SK-N-SH (cell line): ENCODE measurements at regions not wholly inside any gene's neighbourhood (a gene's known extent, or its start where the extent isn't known, plus 50 kb on each side); places are given as distances from the start of the nearest gene placed in this dataset.
"Not testable (repeated sequence)": the region's sequence is repeated elsewhere in the genome, so short reads cannot be mapped to it uniquely, and the experiment has no call there.

Experiments used
- CTCF ChIA-PET: fragments of 300-600, 350-600 bp; formaldehyde crosslinking; extraction: SDS; loops from one replicate; lab custom pipeline; 2021; lab: Yijun Ruan, JAX
- POLR2A ChIA-PET: fragments of 350-600 bp; sonication (Branson Sonifier 250); formaldehyde crosslinking; extraction: SDS; loops from one replicate; lab custom pipeline; 2020; ENCODE audit warnings: antibody characterized with exemption, inconsistent platforms; lab: Yijun Ruan, JAX
- DNase-seq: peaks from one replicate; pipeline ENCODE4 v3.0.0; 2012
- H2AFZ ChIP-seq: fragments of 200-600 bp; sonication (generic); 2 replicates; pipeline ENCODE4 v1.8.1; 2016; ENCODE audit warnings: antibody characterized with exemption, mild to moderate bottlenecking, low read depth
- H3F3A ChIP-seq: fragments of 200-600 bp; sonication (generic); replicated peaks from 2 replicates; pipeline ENCODE3; 2016; ENCODE audit warnings: antibody characterized with exemption, mild to moderate bottlenecking; ENCODE audit not compliant: insufficient read depth
- H3K27ac ChIP-seq, 2 experiments: fragments of 200-500 bp in 1 of 2; fragments of 200-600 bp in 1 of 2; sonication (Bioruptor generic) in 1 of 2; sonication (generic), shearing (Covaris generic) in 1 of 2; 2 replicates each; pipeline versions ENCODE4 v1.5.1 to v1.6.1; 2014 to 2016; ENCODE audit warnings: low read depth in 2 of 2, inconsistent platforms in 1 of 2, low read length in 1 of 2, mild to moderate bottlenecking in 1 of 2, mixed read lengths in 1 of 2
- H3K27me3 ChIP-seq: fragments of 200-600 bp; sonication (generic), shearing (Covaris generic); 2 replicates; pipeline ENCODE4 v1.6.1; 2016; ENCODE audit warnings: mixed run types; ENCODE audit not compliant: insufficient read depth
- H3K36me3 ChIP-seq, 2 experiments: fragments of 200-500 bp in 1 of 2; fragments of 200-600 bp in 1 of 2; sonication (Bioruptor generic) in 1 of 2; sonication (generic) in 1 of 2; replicated peaks in 1 of 2; 2 replicates each; pipeline versions ENCODE3 to v1.5.1; 2014 to 2016; ENCODE audit warnings: low read length in 1 of 2, mild to moderate bottlenecking in 1 of 2; ENCODE audit not compliant: insufficient read depth in 2 of 2, control insufficient read depth in 1 of 2
- H3K4me1 ChIP-seq, 2 experiments: fragments of 200-500 bp in 1 of 2; fragments of 200-600 bp in 1 of 2; sonication (Bioruptor generic) in 1 of 2; sonication (generic), shearing (Covaris generic) in 1 of 2; 2 replicates each; pipeline versions ENCODE4 v1.5.1 to v1.6.1; 2014 to 2016; ENCODE audit warnings: low read depth in 1 of 2, low read length in 1 of 2, mixed run types in 1 of 2; ENCODE audit not compliant: insufficient read depth in 2 of 2, control insufficient read depth in 1 of 2
- H3K4me2 ChIP-seq: fragments of 200-600 bp; sonication (generic), shearing (Covaris generic); 2 replicates; pipeline ENCODE4 v1.6.1; 2017; ENCODE audit warnings: mixed run types
- H3K4me3 ChIP-seq, 2 experiments: fragments of 200-500 bp in 1 of 2; fragments of 200-600 bp in 1 of 2; sonication (Bioruptor generic) in 1 of 2; sonication (generic), shearing (Covaris generic) in 1 of 2; 2 replicates each; pipeline versions ENCODE4 v1.5.1 to v1.8.1; 2014 to 2016; ENCODE audit warnings: low read depth in 2 of 2, inconsistent platforms in 1 of 2, low read length in 1 of 2, mild to moderate bottlenecking in 1 of 2, mixed read lengths in 1 of 2, moderate library complexity in 1 of 2
- H3K79me2 ChIP-seq: fragments of 200-600 bp; sonication (generic); 2 replicates; pipeline ENCODE4 v1.8.1; 2017; ENCODE audit warnings: mild to moderate bottlenecking; ENCODE audit not compliant: insufficient read depth
- H3K9ac ChIP-seq: fragments of 200-600 bp; sonication (generic); 2 replicates; pipeline ENCODE4 v1.6.1; 2017; ENCODE audit warnings: mixed run types
- H3K9me2 ChIP-seq: fragments of 200-600 bp; sonication (generic); 2 replicates; pipeline ENCODE4 v1.6.1; 2017; ENCODE audit warnings: mixed run types
- H3K9me3 ChIP-seq: fragments of 200-600 bp; sonication (generic); 2 replicates; pipeline ENCODE4 v1.6.1; 2017; ENCODE audit warnings: mixed run types, mild to moderate bottlenecking, moderate library complexity
- H4K20me1 ChIP-seq: fragments of 200-600 bp; sonication (generic); 2 replicates; pipeline ENCODE4 v1.6.1; 2017; ENCODE audit warnings: mild to moderate bottlenecking, mixed run types; ENCODE audit not compliant: insufficient read depth
- FOXM1 ChIP-seq: IDR thresholded peaks from 2 replicates; pipeline ENCODE4 v1.4.0; 2012; ENCODE audit warnings: low read depth, mild to moderate bottlenecking
- NFIC ChIP-seq: IDR thresholded peaks from 2 replicates; pipeline ENCODE4 v1.4.0; 2012; ENCODE audit warnings: borderline replicate concordance
- RCOR1 ChIP-seq: fragments of 150-350 bp; IDR thresholded peaks from 2 replicates; pipeline ENCODE4 v1.6.1; 2017; ENCODE audit warnings: antibody characterized with exemption, low read length
- RFX5 ChIP-seq: IDR thresholded peaks from 2 replicates; pipeline ENCODE4 v1.6.1; 2012; ENCODE audit warnings: mild to moderate bottlenecking, improper control_type of control experiment, low read length
- RXRA ChIP-seq: IDR thresholded peaks from 2 replicates; pipeline ENCODE4 v1.4.0; 2012; ENCODE audit warnings: low read depth, mild to moderate bottlenecking, borderline replicate concordance
- SMC3 ChIP-seq: IDR thresholded peaks from 2 replicates; pipeline ENCODE4 v1.6.1; 2012; ENCODE audit warnings: low read depth, low read length, improper control_type of control experiment
- TAF1 ChIP-seq: IDR thresholded peaks from 2 replicates; pipeline ENCODE4 v1.6.1; 2012; ENCODE audit warnings: low read depth, mild to moderate bottlenecking, low read length, moderate library complexity, borderline replicate concordance
- TCF12 ChIP-seq: IDR thresholded peaks from 2 replicates; pipeline ENCODE4 v1.4.0; 2012
- TEAD4 ChIP-seq: IDR thresholded peaks from 2 replicates; pipeline ENCODE4 v1.4.0; 2012; ENCODE audit warnings: mild to moderate bottlenecking, borderline replicate concordance; ENCODE audit not compliant: insufficient read depth
- YY1 ChIP-seq: IDR thresholded peaks from 2 replicates; pipeline ENCODE4 v1.4.0; 2012; ENCODE audit warnings: low read depth, mild to moderate bottlenecking
- WGBS: methylation state at CpG from one replicate; pipeline ENCODE4 v1.1.6; 2017; ENCODE audit warnings: low lambda C conversion rate; 5-methylcytosine and 5-hydroxymethylcytosine counted together
- TF ChIP-seq, protein P1 (sequence below): IDR thresholded peaks from 2 replicates; pipeline ENCODE4 v1.6.1; 2012; ENCODE audit warnings: mild to moderate bottlenecking, low read depth, low read length, moderate library complexity
- TF ChIP-seq, protein P2 (sequence below): IDR thresholded peaks from 2 replicates; pipeline ENCODE4 v1.4.0; 2012; ENCODE audit warnings: low read depth, borderline replicate concordance

DNA sequence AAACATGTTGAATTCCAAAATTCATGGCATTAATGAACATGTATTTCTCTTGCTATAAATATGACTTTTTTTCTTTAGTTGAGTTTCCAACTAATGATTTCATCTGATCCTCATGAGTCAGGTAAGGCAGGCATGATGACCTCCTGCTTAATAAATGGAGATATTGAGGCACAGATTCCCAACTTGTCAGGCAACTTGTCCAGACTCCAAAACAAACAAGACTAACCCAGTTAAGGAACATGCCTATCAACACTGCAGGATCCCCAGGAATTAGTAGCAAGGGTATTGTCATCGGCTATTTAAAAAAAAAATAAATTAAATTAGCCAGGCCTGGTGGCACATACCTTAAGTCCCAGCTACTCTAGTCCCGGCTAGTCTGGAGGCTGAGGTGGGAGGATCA, 121.3 kb upstream of the SALL4 start:
- no peak overlapping the region for H3K9ac ChIP-seq
- POLR2A ChIA-PET = interaction anchor here (0.5 kb wide), 1 partner anchor 57 kb away, joined by 3 read pairs; no protein-coding TSS in a partner anchor
- H3K27ac ChIP-seq = no peak overlapping the region
- H3K4me3 ChIP-seq = no peak overlapping the region
- CTCF ChIA-PET = interaction anchor here (1.1 kb wide), 1 partner anchor 222 kb away, joined by 3 read pairs; no protein-coding TSS in a partner anchor
- H3K4me2 ChIP-seq = no peak overlapping the region
- H3K9me3 ChIP-seq = no peaks in the 10 kb centered on the region
- DNase-seq = no peak
- H3K36me3 ChIP-seq = no peaks in the 10 kb centered on the region
- no peak overlapping the region for H2AFZ ChIP-seq
- no peaks in the 10 kb centered on the region for H3K9me2 ChIP-seq
- no peaks in the 10 kb centered on the region for H3F3A ChIP-seq
- H3K79me2 ChIP-seq = no peaks in the 10 kb centered on the region
- no peaks in the 10 kb centered on the region for H3K27me3 ChIP-seq
- H4K20me1 ChIP-seq = no peaks in the 10 kb centered on the region
- H3K4me1 ChIP-seq = no peaks in the 10 kb centered on the region
- TF ChIP-seq TEAD4 = no peak
- no peak for TF ChIP-seq FOXM1
- no peak for TF ChIP-seq SMC3
- no peak for TF ChIP-seq NFIC
- TF ChIP-seq, protein P1, sequence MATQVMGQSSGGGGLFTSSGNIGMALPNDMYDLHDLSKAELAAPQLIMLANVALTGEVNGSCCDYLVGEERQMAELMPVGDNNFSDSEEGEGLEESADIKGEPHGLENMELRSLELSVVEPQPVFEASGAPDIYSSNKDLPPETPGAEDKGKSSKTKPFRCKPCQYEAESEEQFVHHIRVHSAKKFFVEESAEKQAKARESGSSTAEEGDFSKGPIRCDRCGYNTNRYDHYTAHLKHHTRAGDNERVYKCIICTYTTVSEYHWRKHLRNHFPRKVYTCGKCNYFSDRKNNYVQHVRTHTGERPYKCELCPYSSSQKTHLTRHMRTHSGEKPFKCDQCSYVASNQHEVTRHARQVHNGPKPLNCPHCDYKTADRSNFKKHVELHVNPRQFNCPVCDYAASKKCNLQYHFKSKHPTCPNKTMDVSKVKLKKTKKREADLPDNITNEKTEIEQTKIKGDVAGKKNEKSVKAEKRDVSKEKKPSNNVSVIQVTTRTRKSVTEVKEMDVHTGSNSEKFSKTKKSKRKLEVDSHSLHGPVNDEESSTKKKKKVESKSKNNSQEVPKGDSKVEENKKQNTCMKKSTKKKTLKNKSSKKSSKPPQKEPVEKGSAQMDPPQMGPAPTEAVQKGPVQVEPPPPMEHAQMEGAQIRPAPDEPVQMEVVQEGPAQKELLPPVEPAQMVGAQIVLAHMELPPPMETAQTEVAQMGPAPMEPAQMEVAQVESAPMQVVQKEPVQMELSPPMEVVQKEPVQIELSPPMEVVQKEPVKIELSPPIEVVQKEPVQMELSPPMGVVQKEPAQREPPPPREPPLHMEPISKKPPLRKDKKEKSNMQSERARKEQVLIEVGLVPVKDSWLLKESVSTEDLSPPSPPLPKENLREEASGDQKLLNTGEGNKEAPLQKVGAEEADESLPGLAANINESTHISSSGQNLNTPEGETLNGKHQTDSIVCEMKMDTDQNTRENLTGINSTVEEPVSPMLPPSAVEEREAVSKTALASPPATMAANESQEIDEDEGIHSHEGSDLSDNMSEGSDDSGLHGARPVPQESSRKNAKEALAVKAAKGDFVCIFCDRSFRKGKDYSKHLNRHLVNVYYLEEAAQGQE = no peak
- TF ChIP-seq RFX5 = no peak
- TF ChIP-seq, protein P2, sequence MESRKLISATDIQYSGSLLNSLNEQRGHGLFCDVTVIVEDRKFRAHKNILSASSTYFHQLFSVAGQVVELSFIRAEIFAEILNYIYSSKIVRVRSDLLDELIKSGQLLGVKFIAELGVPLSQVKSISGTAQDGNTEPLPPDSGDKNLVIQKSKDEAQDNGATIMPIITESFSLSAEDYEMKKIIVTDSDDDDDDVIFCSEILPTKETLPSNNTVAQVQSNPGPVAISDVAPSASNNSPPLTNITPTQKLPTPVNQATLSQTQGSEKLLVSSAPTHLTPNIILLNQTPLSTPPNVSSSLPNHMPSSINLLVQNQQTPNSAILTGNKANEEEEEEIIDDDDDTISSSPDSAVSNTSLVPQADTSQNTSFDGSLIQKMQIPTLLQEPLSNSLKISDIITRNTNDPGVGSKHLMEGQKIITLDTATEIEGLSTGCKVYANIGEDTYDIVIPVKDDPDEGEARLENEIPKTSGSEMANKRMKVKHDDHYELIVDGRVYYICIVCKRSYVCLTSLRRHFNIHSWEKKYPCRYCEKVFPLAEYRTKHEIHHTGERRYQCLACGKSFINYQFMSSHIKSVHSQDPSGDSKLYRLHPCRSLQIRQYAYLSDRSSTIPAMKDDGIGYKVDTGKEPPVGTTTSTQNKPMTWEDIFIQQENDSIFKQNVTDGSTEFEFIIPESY = no peak
- TF ChIP-seq TAF1 = no peak
- no peak for TF ChIP-seq RCOR1
- TF ChIP-seq RXRA = no peak
- TF ChIP-seq YY1 = no peak
- no peak for TF ChIP-seq TCF12
- 36% methylated on average over 2 of the region's 2 CpGs for WGBS

DNA sequence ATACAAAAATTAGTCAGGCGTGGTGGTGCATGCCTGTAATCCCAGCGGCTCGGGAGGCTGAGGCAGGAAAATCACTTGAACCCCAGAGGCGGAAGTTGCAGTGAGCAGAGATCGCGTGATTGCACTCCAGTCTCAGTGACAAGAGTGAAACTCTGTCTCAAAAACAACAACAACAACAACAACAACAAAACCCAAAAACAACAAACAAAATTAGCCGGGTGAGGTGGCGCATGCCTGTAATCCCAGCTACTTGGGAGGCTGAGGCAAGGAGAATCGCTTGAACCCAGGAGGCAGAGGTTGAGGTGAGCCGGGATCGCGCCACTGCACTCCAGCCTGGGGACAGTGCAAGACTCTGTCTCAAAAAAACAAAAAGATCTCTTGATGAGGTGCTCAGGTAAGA, 120.5 kb upstream of the SALL4 start:
- WGBS = 94% methylated on average over 12 of the region's 12 CpGs
- H3K27ac ChIP-seq, H3F3A ChIP-seq, H2AFZ ChIP-seq, H3K4me3 ChIP-seq, H3K4me1 ChIP-seq, H3K27me3 ChIP-seq, H3K9me2 ChIP-seq, H4K20me1 ChIP-seq, H3K4me2 ChIP-seq, H3K9ac ChIP-seq, H3K36me3 ChIP-seq, POLR2A ChIA-PET, H3K9me3 ChIP-seq, DNase-seq, H3K79me2 ChIP-seq: not testable (repeated sequence)
- CTCF ChIA-PET = interaction anchor here (1.1 kb wide), 2 partner anchors 12 to 221 kb away, joined by 3 read pairs; no protein-coding TSS in a partner anchor
